Colonic mucosa (tissue), 4 donors: ENCODE measurements at regions not wholly inside any gene's neighbourhood (a gene's known extent, or its start where the extent isn't known, plus 50 kb on each side); places are given as distances from the start of the nearest gene placed in this dataset.
"Not testable (repeated sequence)": the region's sequence is repeated elsewhere in the genome, so short reads cannot be mapped to it uniquely, and the experiment has no call there.

Source experiments
- DNase-seq: peaks from one replicate; pipeline ENCODE4 v3.0.0-alpha.2; 2020
- H3K27ac ChIP-seq: fragments of 200-600 bp; one replicate; pipeline ENCODE4 v1.8.0; 2021
- H3K27me3 ChIP-seq: fragments of 200-600 bp; one replicate; pipeline ENCODE4 v1.8.0; 2021
- H3K36me3 ChIP-seq: fragments of 200-600 bp; one replicate; pipeline ENCODE4 v1.8.0; 2021
- H3K4me1 ChIP-seq: fragments of 200-600 bp; one replicate; pipeline ENCODE4 v1.8.0; 2021; ENCODE audit warnings: mild to moderate bottlenecking
- H3K4me3 ChIP-seq: fragments of 200-600 bp; one replicate; pipeline ENCODE4 v1.8.0; 2021
- H3K9ac ChIP-seq, 2 donors: one replicate each; pipeline ENCODE4 v1.7.0; 2013; ENCODE audit warnings: control low read depth in 2 of 2, low read depth in 2 of 2, low read length in 2 of 2
- H3K9me3 ChIP-seq: fragments of 200-600 bp; one replicate; pipeline ENCODE4 v1.8.0; 2021
- intact Hi-C: fragments of 100-400 bp; cut with DNase I; formaldehyde crosslinking; loops from one replicate; pipeline ENCODE4 v1.14.1; 2022
- TF ChIP-seq, protein P1 (sequence below): fragments of 200-600 bp; IDR thresholded peaks from one replicate; pipeline ENCODE4 v1.8.0; 2022; ENCODE audit warnings: antibody characterized with exemption, mild to moderate bottlenecking
- donor health status: healthy.
- donor health status: DM: no; HTN: no; CAD: no.
- donor health status: DM: no; HTN: no; CAD: no.

DNA sequence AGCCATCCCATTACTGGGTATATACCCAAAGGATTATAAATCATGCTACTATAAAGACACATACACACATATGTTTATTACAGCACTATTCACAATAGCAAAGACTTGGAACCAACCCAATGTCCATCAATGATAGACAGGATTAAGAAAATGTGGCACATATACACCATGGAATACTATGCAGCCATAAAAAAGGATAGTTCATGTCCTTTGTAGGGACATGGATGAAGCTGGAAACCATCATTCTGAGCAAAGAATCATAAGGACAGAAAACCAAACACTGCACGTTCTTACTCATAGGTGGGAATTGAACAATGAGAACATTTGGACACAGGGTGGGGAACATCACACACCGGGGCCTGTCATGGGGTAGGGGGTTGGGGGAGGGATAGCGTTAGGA is 60.3 kb upstream of the NMU start:
- H3K27ac ChIP-seq, H3K9me3 ChIP-seq, H3K9ac ChIP-seq, H3K4me3 ChIP-seq, intact Hi-C loops, H3K4me1 ChIP-seq, DNase-seq, H3K36me3 ChIP-seq, H3K27me3 ChIP-seq: not testable (repeated sequence)

DNA sequence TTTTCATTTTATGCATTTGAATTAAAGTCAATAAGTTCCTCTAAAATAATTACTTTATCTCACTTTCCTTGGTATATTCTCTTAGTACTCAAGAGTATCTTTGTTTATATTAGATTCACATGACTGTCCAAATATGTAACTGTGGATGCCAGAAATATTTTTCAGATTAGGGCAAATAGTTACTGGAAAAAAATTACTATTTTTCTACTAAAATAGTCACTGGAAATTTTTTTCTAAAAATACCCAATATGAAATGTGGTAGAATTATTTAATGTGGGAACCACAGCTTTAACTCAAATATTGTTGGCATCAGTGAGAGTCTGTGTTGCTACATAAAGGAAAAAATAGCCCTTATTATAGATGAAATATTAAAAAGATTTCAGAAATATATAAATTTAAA is 70.4 kb upstream of the NMU start:
- DNase-seq: no peak
- Histone ChIP-seq H3K27ac (no peak overlapping the region), H3K4me3 (no peak overlapping the region), H3K9ac (no peak overlapping the region), H3K36me3 (no peaks in the 10 kb centered on the region), H3K4me1 (no peaks in the 10 kb centered on the region), H3K27me3 (no peaks in the 10 kb centered on the region), H3K9me3 (no peaks in the 10 kb centered on the region)
- intact Hi-C loops: no loop called here
- TF ChIP-seq, protein P1, sequence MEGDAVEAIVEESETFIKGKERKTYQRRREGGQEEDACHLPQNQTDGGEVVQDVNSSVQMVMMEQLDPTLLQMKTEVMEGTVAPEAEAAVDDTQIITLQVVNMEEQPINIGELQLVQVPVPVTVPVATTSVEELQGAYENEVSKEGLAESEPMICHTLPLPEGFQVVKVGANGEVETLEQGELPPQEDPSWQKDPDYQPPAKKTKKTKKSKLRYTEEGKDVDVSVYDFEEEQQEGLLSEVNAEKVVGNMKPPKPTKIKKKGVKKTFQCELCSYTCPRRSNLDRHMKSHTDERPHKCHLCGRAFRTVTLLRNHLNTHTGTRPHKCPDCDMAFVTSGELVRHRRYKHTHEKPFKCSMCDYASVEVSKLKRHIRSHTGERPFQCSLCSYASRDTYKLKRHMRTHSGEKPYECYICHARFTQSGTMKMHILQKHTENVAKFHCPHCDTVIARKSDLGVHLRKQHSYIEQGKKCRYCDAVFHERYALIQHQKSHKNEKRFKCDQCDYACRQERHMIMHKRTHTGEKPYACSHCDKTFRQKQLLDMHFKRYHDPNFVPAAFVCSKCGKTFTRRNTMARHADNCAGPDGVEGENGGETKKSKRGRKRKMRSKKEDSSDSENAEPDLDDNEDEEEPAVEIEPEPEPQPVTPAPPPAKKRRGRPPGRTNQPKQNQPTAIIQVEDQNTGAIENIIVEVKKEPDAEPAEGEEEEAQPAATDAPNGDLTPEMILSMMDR: no peak

DNA sequence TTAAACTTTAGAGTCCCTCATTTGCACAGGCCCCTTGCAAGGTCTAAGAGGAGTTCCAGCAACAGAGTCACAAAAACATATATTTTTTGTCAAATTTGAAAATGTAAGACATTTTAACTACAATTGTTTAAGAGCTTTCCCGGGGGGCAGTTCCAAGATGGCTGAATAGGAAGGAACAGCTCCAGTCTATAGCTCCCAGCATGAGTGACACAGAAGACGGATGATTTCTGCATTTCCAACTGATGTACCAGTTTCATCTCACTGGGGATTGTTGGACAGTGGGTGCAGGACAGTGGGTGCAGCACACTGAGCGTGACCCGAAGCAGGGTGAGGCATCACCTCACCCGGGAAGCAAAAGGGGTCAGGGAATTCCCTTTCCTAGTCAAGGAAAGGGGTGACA is 71.4 kb upstream of the NMU start:
- no peaks in the 10 kb centered on the region for H3K4me1 ChIP-seq
- no peaks in the 10 kb centered on the region for H3K27me3 ChIP-seq
- H3K27ac ChIP-seq: no peak overlapping the region
- DNase-seq: no peak
- intact Hi-C loops: no loop called here
- no peak overlapping the region for H3K9ac ChIP-seq
- no peaks in the 10 kb centered on the region for H3K9me3 ChIP-seq
- H3K36me3 ChIP-seq: no peaks in the 10 kb centered on the region
- H3K4me3 ChIP-seq: no peak overlapping the region
- TF ChIP-seq, protein P1: no peak

DNA sequence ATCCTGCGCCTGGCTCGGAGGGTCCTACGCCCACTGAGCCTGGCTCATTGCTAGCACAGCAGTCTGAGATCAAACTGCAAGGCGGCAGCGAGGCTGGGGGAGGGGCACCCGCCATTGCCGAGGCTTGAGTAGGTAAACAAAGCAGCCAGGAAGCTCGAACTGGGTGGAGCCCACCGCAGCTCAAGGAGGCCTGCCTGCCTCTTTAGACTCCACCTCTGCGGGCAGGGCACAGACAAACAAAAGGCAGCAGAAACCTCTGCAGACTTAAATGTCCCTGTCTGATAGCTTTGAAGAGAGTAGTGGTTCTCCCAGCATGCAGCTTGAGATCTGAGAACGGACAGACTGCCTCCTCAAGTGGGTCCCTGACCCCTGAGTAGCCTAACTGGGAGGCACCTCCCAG is 71.9 kb upstream of the NMU start:
- H3K4me3 ChIP-seq, intact Hi-C loops, H3K9me3 ChIP-seq, H3K36me3 ChIP-seq, H3K27ac ChIP-seq, H3K27me3 ChIP-seq, DNase-seq, H3K4me1 ChIP-seq, H3K9ac ChIP-seq: not testable (repeated sequence)

DNA sequence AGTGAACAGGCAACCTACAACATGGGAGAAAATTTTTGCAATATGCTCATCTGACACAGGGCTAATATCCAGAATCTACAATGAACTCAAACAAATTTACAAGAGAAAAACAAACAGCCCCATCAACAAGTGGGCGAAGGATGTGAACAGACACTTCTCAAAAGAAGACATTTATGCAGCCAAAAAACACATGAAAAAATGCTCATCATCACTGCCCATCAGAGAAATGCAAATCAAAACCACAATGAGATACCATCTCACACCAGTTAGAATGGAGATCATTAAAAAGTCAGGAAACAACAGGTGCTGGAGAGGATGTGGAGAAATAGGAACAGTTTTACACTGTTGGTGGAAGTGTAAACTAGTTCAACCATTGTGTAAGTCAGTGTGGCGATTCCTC is 76.7 kb upstream of the NMU start:
- H3K27ac ChIP-seq, H3K9ac ChIP-seq, H3K36me3 ChIP-seq, H3K4me3 ChIP-seq, H3K4me1 ChIP-seq, intact Hi-C loops, H3K27me3 ChIP-seq, DNase-seq, H3K9me3 ChIP-seq: not testable (repeated sequence)

DNA sequence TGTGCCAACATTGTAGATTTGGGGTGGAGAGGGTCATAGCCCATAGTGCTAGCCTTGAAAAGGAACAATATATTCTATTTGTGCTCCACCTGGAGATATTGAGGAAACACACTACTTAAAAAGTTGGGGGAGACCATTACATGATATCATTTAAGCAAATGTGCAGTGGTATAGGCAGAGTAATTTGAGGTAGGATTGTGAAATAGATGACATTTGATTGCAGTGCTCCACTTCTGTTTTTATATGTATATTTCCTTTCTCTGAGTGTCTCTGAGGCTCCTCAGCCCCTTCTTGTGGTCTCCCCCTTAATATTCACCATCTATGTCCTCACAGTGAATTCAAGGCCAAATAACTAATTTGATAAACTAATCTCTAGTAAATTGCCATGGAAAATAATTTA is 85.6 kb upstream of the NMU start:
- intact Hi-C loops: no loop called here
- H3K27me3 ChIP-seq: no peaks in the 10 kb centered on the region
- TF ChIP-seq, protein P1: no peak

DNA sequence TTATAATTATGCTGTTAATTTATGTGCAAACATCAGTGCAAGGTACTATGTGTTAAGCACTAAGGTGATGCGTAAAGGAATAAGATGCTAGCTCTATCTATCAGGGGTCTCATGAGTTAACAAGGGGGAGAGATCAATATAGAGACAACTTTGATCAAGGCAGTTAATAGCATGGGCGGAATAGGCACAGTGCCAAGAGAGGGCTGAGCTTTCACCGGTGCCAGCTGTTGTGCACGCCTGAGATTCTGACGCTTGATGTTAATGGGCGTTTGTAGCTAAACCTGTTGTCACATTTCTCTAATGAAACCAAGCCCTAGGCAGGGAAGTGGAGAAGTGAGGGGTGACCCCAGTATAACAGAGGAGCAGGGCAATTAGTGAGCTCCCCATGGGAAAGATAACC is 86.0 kb upstream of the NMU start:
- H3K4me3 ChIP-seq: no peak overlapping the region

More for the DNA sequence above, 85.6 kb upstream of the NMU start:
- Histone ChIP-seq H3K36me3 (no peaks in the 10 kb centered on the region), H3K9me3 (no peaks in the 10 kb centered on the region), H3K27ac (no peak overlapping the region), H3K9ac (no peak overlapping the region), H3K4me3 (no peak overlapping the region), H3K4me1 (no peaks in the 10 kb centered on the region)
- no peak for DNase-seq

More for the DNA sequence above, 86.0 kb upstream of the NMU start:
- no peaks in the 10 kb centered on the region for H3K4me1 ChIP-seq
- no peaks in the 10 kb centered on the region for H3K36me3 ChIP-seq
- TF ChIP-seq, protein P1: no peak
- H3K9me3 ChIP-seq: no peaks in the 10 kb centered on the region
- no peak for DNase-seq
- H3K27me3 ChIP-seq: no peaks in the 10 kb centered on the region
- no peak overlapping the region for H3K9ac ChIP-seq
- intact Hi-C loops: no loop called here
- no peak overlapping the region for H3K27ac ChIP-seq
